Mucosa of rectum (tissue), 2 donors: ENCODE measurements at regions not wholly inside any gene's neighbourhood (a gene's known extent, or its start where the extent isn't known, plus 50 kb on each side); places are given as distances from the start of the nearest gene placed in this dataset.

Experiments used
- H3K27ac ChIP-seq, 2 donors: one replicate each; pipeline ENCODE4 v1.7.0; 2013; ENCODE audit warnings: inconsistent platforms in 2 of 2, low read depth in 2 of 2, low read length in 2 of 2
- H3K27me3 ChIP-seq, 2 donors: one replicate each; pipeline ENCODE4 v1.7.0; 2013; ENCODE audit warnings: low read length in 2 of 2; ENCODE audit not compliant: control insufficient read depth in 2 of 2, insufficient read depth in 2 of 2
- H3K36me3 ChIP-seq, 2 donors: one replicate each; pipeline ENCODE4 v1.7.0; 2013; ENCODE audit warnings: low read length in 2 of 2; ENCODE audit not compliant: control insufficient read depth in 2 of 2, insufficient read depth in 2 of 2
- H3K4me1 ChIP-seq, 2 donors: one replicate each; pipeline ENCODE4 v1.7.0; 2013; ENCODE audit warnings: low read length in 2 of 2, mild to moderate bottlenecking in 1 of 2; ENCODE audit not compliant: control insufficient read depth in 2 of 2, insufficient read depth in 2 of 2
- H3K4me3 ChIP-seq, 2 donors: one replicate each; pipeline ENCODE4 v1.7.0; 2013; ENCODE audit warnings: low read length in 2 of 2
- H3K9ac ChIP-seq, 2 donors: one replicate each; pipeline ENCODE4 v1.7.0; 2013; ENCODE audit warnings: low read length in 2 of 2, low read depth in 1 of 2, mild to moderate bottlenecking in 1 of 2
- H3K9me3 ChIP-seq, 2 donors: one replicate each; pipeline ENCODE4 v1.7.0; 2013; ENCODE audit warnings: low read length in 2 of 2; ENCODE audit not compliant: control insufficient read depth in 2 of 2
- donor health status: healthy.
- donor health status: Normal muscosa, but diverticular disease.

- no peaks in the 10 kb centered on the region for H3K36me3 ChIP-seq
- H3K27ac ChIP-seq = no peak overlapping the region
- H3K9ac ChIP-seq = no peak overlapping the region
- no peaks in the 10 kb centered on the region for H3K9me3 ChIP-seq
- no peaks in the 10 kb centered on the region for H3K4me1 ChIP-seq
- H3K27me3 ChIP-seq = no peaks in the 10 kb centered on the region
- H3K4me3 ChIP-seq = no peak overlapping the region
Observed at GRCh38 chr5:30104872-30105596, 1088.5 kb upstream of the CDH6 start.

- Histone ChIP-seq H3K9ac (no peak overlapping the region), H3K9me3 (peaks cover 0 to 2% of the 10 kb centered on the region in 2 donors), H3K4me1 (no peaks in the 10 kb centered on the region), H3K27ac (no peak overlapping the region), H3K4me3 (no peak overlapping the region), H3K36me3 (no peaks in the 10 kb centered on the region), H3K27me3 (no peaks in the 10 kb centered on the region)
Observed at GRCh38 chr5:30103452-30104202, 1089.9 kb upstream of the CDH6 start.

GRCh38 chr5:30103052-30103451 is 1090.4 kb upstream of the CDH6 start:
- Histone ChIP-seq H3K9me3 (peaks cover 0 to 2% of the 10 kb centered on the region in 2 donors), H3K27ac (no peak overlapping the region), H3K4me1 (no peaks in the 10 kb centered on the region), H3K4me3 (no peak overlapping the region), H3K36me3 (no peaks in the 10 kb centered on the region), H3K9ac (no peak overlapping the region), H3K27me3 (no peaks in the 10 kb centered on the region)

GRCh38 chr5:30102185-30102584 is 1091.3 kb upstream of the CDH6 start:
- no peaks in the 10 kb centered on the region for H3K27me3 ChIP-seq
- H3K27ac ChIP-seq = no peak overlapping the region
- H3K9me3 ChIP-seq = peaks cover 0 to 2% of the 10 kb centered on the region in 2 donors
- H3K9ac ChIP-seq = no peak overlapping the region
- H3K4me1 ChIP-seq = no peaks in the 10 kb centered on the region
- H3K36me3 ChIP-seq = no peaks in the 10 kb centered on the region
- no peak overlapping the region for H3K4me3 ChIP-seq

GRCh38 chr5:30100929-30101328 is 1092.6 kb upstream of the CDH6 start:
- Histone ChIP-seq H3K9me3 (peaks cover 0 to 2% of the 10 kb centered on the region in 2 donors), H3K4me1 (no peaks in the 10 kb centered on the region), H3K36me3 (no peaks in the 10 kb centered on the region), H3K27ac (no peak overlapping the region), H3K4me3 (no peak overlapping the region), H3K27me3 (no peaks in the 10 kb centered on the region), H3K9ac (no peak overlapping the region)

GRCh38 chr5:30100148-30100713 is 1093.3 kb upstream of the CDH6 start:
- H3K27me3 ChIP-seq = no peaks in the 10 kb centered on the region
- H3K27ac ChIP-seq = no peak overlapping the region
- H3K4me1 ChIP-seq = no peaks in the 10 kb centered on the region
- H3K36me3 ChIP-seq = no peaks in the 10 kb centered on the region
- H3K9me3 ChIP-seq = peaks cover 0 to 2% of the 10 kb centered on the region in 2 donors
- H3K4me3 ChIP-seq = no peak overlapping the region
- H3K9ac ChIP-seq = no peak overlapping the region

- Histone ChIP-seq H3K27me3 (no peaks in the 10 kb centered on the region), H3K27ac (no peak overlapping the region), H3K9ac (no peak overlapping the region), H3K4me3 (no peak overlapping the region), H3K36me3 (no peaks in the 10 kb centered on the region), H3K4me1 (no peaks in the 10 kb centered on the region), H3K9me3 (peaks cover 0 to 2% of the 10 kb centered on the region in 2 donors)
Observed at GRCh38 chr5:30099634-30100033, 1093.9 kb upstream of the CDH6 start.

- H3K4me3 ChIP-seq = no peak overlapping the region
- H3K9me3 ChIP-seq = peaks cover 0 to 4% of the 10 kb centered on the region in 2 donors
- H3K27ac ChIP-seq = no peak overlapping the region
- H3K27me3 ChIP-seq = no peaks in the 10 kb centered on the region
- no peaks in the 10 kb centered on the region for H3K36me3 ChIP-seq
- H3K9ac ChIP-seq = no peak overlapping the region
- H3K4me1 ChIP-seq = no peaks in the 10 kb centered on the region
Observed at GRCh38 chr5:30098940-30099339, 1094.5 kb upstream of the CDH6 start.

- H3K27ac ChIP-seq = no peak overlapping the region
- H3K36me3 ChIP-seq = no peaks in the 10 kb centered on the region
- peaks cover 2 to 3% of the 10 kb centered on the region in 2 donors for H3K9me3 ChIP-seq
- no peaks in the 10 kb centered on the region for H3K27me3 ChIP-seq
- no peaks in the 10 kb centered on the region for H3K4me1 ChIP-seq
- no peak overlapping the region for H3K4me3 ChIP-seq
- H3K9ac ChIP-seq = no peak overlapping the region
Observed at GRCh38 chr5:30092548-30092947, 1100.9 kb upstream of the CDH6 start.
